B cell (primary cell): ENCODE measurements at regions not wholly inside any gene's neighbourhood (a gene's known extent, or its start where the extent isn't known, plus 50 kb on each side); places are given as distances from the start of the nearest gene placed in this dataset.

Source experiments
- EZH2 ChIP-seq: IDR thresholded peaks from 2 replicates; pipeline ENCODE4 v1.6.1; 2012; ENCODE audit warnings: borderline replicate concordance, low read depth, mild to moderate bottlenecking, moderate library complexity, low read length; ENCODE audit not compliant: insufficient read depth, poor library complexity, severe bottlenecking
- TF ChIP-seq, protein P1 (sequence below): fragments of 200-600 bp; IDR thresholded peaks from one replicate; pipeline ENCODE4 v1.8.0; 2022; ENCODE audit warnings: antibody characterized with exemption, mild to moderate bottlenecking

DNA sequence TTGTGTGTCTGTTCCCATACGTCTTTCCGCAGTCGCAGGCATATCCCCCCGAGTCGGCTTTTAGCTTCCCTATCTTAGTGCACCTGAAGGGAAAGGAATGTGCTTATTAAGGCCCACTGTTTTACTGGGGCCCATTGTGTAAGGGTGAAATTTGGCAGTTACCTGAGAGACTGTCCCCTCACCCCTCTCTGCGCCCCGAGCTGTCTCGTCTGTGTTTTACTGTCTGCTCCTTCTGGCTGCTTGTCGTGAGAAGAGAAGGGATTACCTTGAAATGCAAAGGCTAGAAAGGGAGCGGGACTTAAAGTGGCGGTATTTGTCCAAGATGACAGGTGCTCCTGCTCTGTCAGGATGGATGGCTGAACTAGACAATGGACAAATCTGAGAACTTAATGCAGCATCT is 233.0 kb upstream of the POU1F1 start:
- TF ChIP-seq, protein P1, sequence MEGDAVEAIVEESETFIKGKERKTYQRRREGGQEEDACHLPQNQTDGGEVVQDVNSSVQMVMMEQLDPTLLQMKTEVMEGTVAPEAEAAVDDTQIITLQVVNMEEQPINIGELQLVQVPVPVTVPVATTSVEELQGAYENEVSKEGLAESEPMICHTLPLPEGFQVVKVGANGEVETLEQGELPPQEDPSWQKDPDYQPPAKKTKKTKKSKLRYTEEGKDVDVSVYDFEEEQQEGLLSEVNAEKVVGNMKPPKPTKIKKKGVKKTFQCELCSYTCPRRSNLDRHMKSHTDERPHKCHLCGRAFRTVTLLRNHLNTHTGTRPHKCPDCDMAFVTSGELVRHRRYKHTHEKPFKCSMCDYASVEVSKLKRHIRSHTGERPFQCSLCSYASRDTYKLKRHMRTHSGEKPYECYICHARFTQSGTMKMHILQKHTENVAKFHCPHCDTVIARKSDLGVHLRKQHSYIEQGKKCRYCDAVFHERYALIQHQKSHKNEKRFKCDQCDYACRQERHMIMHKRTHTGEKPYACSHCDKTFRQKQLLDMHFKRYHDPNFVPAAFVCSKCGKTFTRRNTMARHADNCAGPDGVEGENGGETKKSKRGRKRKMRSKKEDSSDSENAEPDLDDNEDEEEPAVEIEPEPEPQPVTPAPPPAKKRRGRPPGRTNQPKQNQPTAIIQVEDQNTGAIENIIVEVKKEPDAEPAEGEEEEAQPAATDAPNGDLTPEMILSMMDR: no peak
- TF ChIP-seq EZH2: no peak
